H1 (cell line): ENCODE measurements at regions not wholly inside any gene's neighbourhood (a gene's known extent, or its start where the extent isn't known, plus 50 kb on each side); places are given as distances from the start of the nearest gene placed in this dataset.

Experiments used
- CTCF ChIA-PET: fragments of 300-600 bp; sonication (Branson Sonifier 250); formaldehyde crosslinking; loops from one replicate; lab custom pipeline; 2021; ENCODE audit not compliant: partially characterized antibody; lab: Charles Lee
- POLR2A ChIA-PET: fragments of 300-600 bp; sonication (Branson Sonifier 250); formaldehyde crosslinking; loops from one replicate; lab custom pipeline; 2021; ENCODE audit warnings: inconsistent platforms; ENCODE audit not compliant: partially characterized antibody; lab: Charles Lee
- DNase-seq, 2 experiments: peaks; one replicate each; pipeline versions ENCODE4 v3.0.0 to v3.0.0-alpha.2; 2010 to 2022; ENCODE audit warnings: low spot score in 2 of 2, low read depth in 1 of 2, mixed read lengths in 1 of 2
- FAIRE-seq: peaks from 2 replicates; lab custom pipeline; 2011; peaks lifted over from hg19 to GRCh38; lab: Jason Lieb, UNC
- H2AFZ ChIP-seq: 2 replicates; pipeline ENCODE4 v1.8.1; 2012; ENCODE audit warnings: low read length, inconsistent platforms
- H2AK5ac ChIP-seq: 2 replicates; pipeline ENCODE4 v1.6.1; 2013; ENCODE audit warnings: low read depth, low read length
- H2BK120ac ChIP-seq: replicated peaks from 2 replicates; pipeline ENCODE3; 2013; ENCODE audit warnings: low read depth, low read length, inconsistent platforms
- H2BK12ac ChIP-seq: 2 replicates; pipeline ENCODE4 v1.6.1; 2013; ENCODE audit warnings: low read depth, low read length
- H2BK15ac ChIP-seq: 2 replicates; pipeline ENCODE4 v1.6.1; 2013; ENCODE audit warnings: low read length
- H2BK20ac ChIP-seq: 2 replicates; pipeline ENCODE4 v1.6.1; 2013; ENCODE audit warnings: low read length
- H2BK5ac ChIP-seq: 2 replicates; pipeline ENCODE4 v1.6.1; 2013; ENCODE audit warnings: low read depth, low read length
- H3K14ac ChIP-seq: 2 replicates; pipeline ENCODE4 v1.6.1; 2013; ENCODE audit warnings: inconsistent platforms; ENCODE audit not compliant: insufficient read length
- H3K18ac ChIP-seq: 2 replicates; pipeline ENCODE4 v1.6.1; 2013; ENCODE audit warnings: low read length; ENCODE audit errors: extremely low read depth
- H3K23ac ChIP-seq: 2 replicates; pipeline ENCODE4 v1.6.1; 2013; ENCODE audit warnings: inconsistent platforms; ENCODE audit not compliant: insufficient read length
- H3K23me2 ChIP-seq: 2 replicates; pipeline ENCODE4 v1.6.1; 2013; ENCODE audit warnings: low read depth, low read length
- H3K27ac ChIP-seq: 2 replicates; pipeline ENCODE4 v1.6.1; 2011; ENCODE audit warnings: low read depth, low read length, inconsistent platforms
- H3K27me3 ChIP-seq, 4 experiments: replicated peaks in 1 of 4; 1 replicate in 1 of 4; 2 replicates in 3 of 4; pipeline versions ENCODE4 v1.6.1 to v1.8.1; 2011 to 2013; ENCODE audit warnings: low read length in 3 of 4, mild to moderate bottlenecking in 3 of 4, inconsistent platforms in 2 of 4, mixed read lengths in 2 of 4, moderate library complexity in 1 of 4; ENCODE audit not compliant: control insufficient read depth in 3 of 4, insufficient read depth in 3 of 4; ENCODE audit errors: extremely low read depth in 1 of 4
- H3K36me3 ChIP-seq, 4 experiments: 2 replicates each; pipeline versions ENCODE4 v1.6.1 to v1.8.1; 2011 to 2013; ENCODE audit warnings: mild to moderate bottlenecking in 4 of 4, low read length in 3 of 4, moderate library complexity in 2 of 4, control low read depth in 1 of 4, inconsistent platforms in 1 of 4; ENCODE audit not compliant: insufficient read depth in 4 of 4, control insufficient read depth in 2 of 4
- H3K4ac ChIP-seq: replicated peaks from 2 replicates; pipeline ENCODE3; 2013; ENCODE audit warnings: low read length, low read depth, mixed read lengths, inconsistent platforms; ENCODE audit not compliant: insufficient read length
- H3K4me1 ChIP-seq, 4 experiments: replicated peaks in 1 of 4; 1 replicate in 1 of 4; 2 replicates in 3 of 4; pipeline versions ENCODE4 v1.6.1 to v1.8.1; 2011 to 2013; ENCODE audit warnings: low read length in 3 of 4, inconsistent platforms in 2 of 4, mixed read lengths in 1 of 4; ENCODE audit not compliant: insufficient read depth in 4 of 4, control insufficient read depth in 3 of 4
- H3K4me2 ChIP-seq, 2 experiments: 2 replicates each; pipeline versions ENCODE4 v1.6.1 to v1.8.1; 2011 to 2013; ENCODE audit warnings: low read depth in 2 of 2, low read length in 2 of 2, control low read depth in 1 of 2, inconsistent platforms in 1 of 2, mild to moderate bottlenecking in 1 of 2; ENCODE audit not compliant: insufficient read depth in 1 of 2
- H3K4me3 ChIP-seq, 4 experiments: fragments of 200-600, 300-600 bp in 1 of 4; sonication (generic), shearing (Covaris generic), sonication (Bioruptor Twin) in 1 of 4; 2 replicates each; pipeline versions ENCODE4 v1.5.1 to v1.8.1; 2011 to 2016; ENCODE audit warnings: low read length in 4 of 4, low read depth in 3 of 4, control low read depth in 2 of 4, inconsistent platforms in 2 of 4, mild to moderate bottlenecking in 2 of 4, mixed read lengths in 1 of 4, moderate library complexity in 1 of 4; ENCODE audit not compliant: insufficient read depth in 2 of 4; ENCODE audit errors: extremely low read depth in 1 of 4
- H3K56ac ChIP-seq: replicated peaks from 2 replicates; pipeline ENCODE3; 2013; ENCODE audit warnings: low read depth, mild to moderate bottlenecking, mixed read lengths, low read length, inconsistent platforms; ENCODE audit not compliant: insufficient read length
- H3K79me1 ChIP-seq: 2 replicates; pipeline ENCODE4 v1.6.1; 2013; ENCODE audit warnings: low read depth, low read length, control low read depth
- H3K79me2 ChIP-seq, 2 experiments: 2 replicates each; pipeline versions ENCODE4 v1.6.1 to v1.8.1; 2012 to 2013; ENCODE audit warnings: low read length in 2 of 2, mild to moderate bottlenecking in 2 of 2, inconsistent platforms in 1 of 2; ENCODE audit not compliant: insufficient read depth in 2 of 2, control insufficient read depth in 1 of 2
- H3K9ac ChIP-seq, 4 experiments: replicated peaks in 1 of 4; 1 replicate in 1 of 4; 2 replicates in 3 of 4; pipeline versions ENCODE4 v1.6.1 to v1.8.1; 2011 to 2013; ENCODE audit warnings: low read depth in 3 of 4, low read length in 3 of 4, control low read depth in 2 of 4, mild to moderate bottlenecking in 2 of 4, moderate library complexity in 2 of 4, inconsistent platforms in 1 of 4; ENCODE audit errors: extremely low read depth in 1 of 4
- H3K9me3 ChIP-seq, 2 experiments: 2 replicates each; pipeline versions ENCODE4 v1.6.1 to v1.8.1; 2012 to 2013; ENCODE audit warnings: mild to moderate bottlenecking in 2 of 2, moderate library complexity in 2 of 2, control low read depth in 1 of 2, inconsistent platforms in 1 of 2, low read depth in 1 of 2, low read length in 1 of 2, mixed read lengths in 1 of 2; ENCODE audit not compliant: insufficient read depth in 2 of 2
- H4K20me1 ChIP-seq, 2 experiments: replicated peaks in 1 of 2; 2 replicates each; pipeline versions ENCODE3 to v1.8.1; 2011 to 2013; ENCODE audit warnings: inconsistent platforms in 2 of 2, low read length in 2 of 2, mild to moderate bottlenecking in 1 of 2; ENCODE audit not compliant: insufficient read depth in 2 of 2, control insufficient read depth in 1 of 2
- H4K5ac ChIP-seq: 2 replicates; pipeline ENCODE4 v1.6.1; 2013; ENCODE audit warnings: low read length, low read depth, mixed read lengths, inconsistent platforms; ENCODE audit not compliant: insufficient read length
- H4K8ac ChIP-seq: 2 replicates; pipeline ENCODE4 v1.8.0; 2013; ENCODE audit warnings: mild to moderate bottlenecking, moderate library complexity, low read length, inconsistent platforms; ENCODE audit not compliant: insufficient read depth; ENCODE audit errors: extremely low read depth
- H4K91ac ChIP-seq: replicated peaks from 2 replicates; pipeline ENCODE3; 2013; ENCODE audit warnings: low read length, mixed read lengths, inconsistent platforms; ENCODE audit not compliant: insufficient read length
- HDAC2 ChIP-seq, 2 experiments: fragments of 300-600 bp in 1 of 2; sonication (generic) in 1 of 2; IDR thresholded peaks; 2 replicates each; pipeline ENCODE4 v1.6.1; 2011 to 2012; ENCODE audit warnings: low read depth in 2 of 2, low read length in 2 of 2, mild to moderate bottlenecking in 2 of 2, moderate library complexity in 2 of 2, borderline replicate concordance in 1 of 2, inconsistent platforms in 1 of 2
- RAD21 ChIP-seq, 2 experiments: IDR thresholded peaks in 1 of 2; conservative IDR thresholded peaks in 1 of 2; 2 replicates each; pipeline ENCODE4 v1.6.1; 2011; ENCODE audit warnings: low read depth in 2 of 2, low read length in 2 of 2, improper control_type of control experiment in 1 of 2, inconsistent platforms in 1 of 2, mild to moderate bottlenecking in 1 of 2, moderate library complexity in 1 of 2
- SIN3A ChIP-seq, 2 experiments: IDR thresholded peaks in 1 of 2; conservative IDR thresholded peaks in 1 of 2; 2 replicates each; pipeline ENCODE4 v1.6.1; 2011 to 2012; ENCODE audit warnings: low read length in 2 of 2, improper control_type of control experiment in 1 of 2, low read depth in 1 of 2, mild to moderate bottlenecking in 1 of 2
- WGBS, 2 experiments: shearing (Covaris generic) in 1 of 2; methylation state at CpG; one replicate each; pipeline versions ENCODE4 v1.1.6 to v1.1.7; 2013 to 2015; ENCODE audit warnings: low lambda C conversion rate in 2 of 2, mixed read lengths in 2 of 2, inconsistent platforms in 1 of 2, low coverage in 1 of 2, missing lambda C conversion rate in 1 of 2; ENCODE audit not compliant: insufficient replicate concordance in 2 of 2, insufficient coverage in 1 of 2, insufficient read length in 1 of 2; ENCODE audit errors: extremely low coverage in 1 of 2, missing lambda C conversion rate in 1 of 2; 5-methylcytosine and 5-hydroxymethylcytosine counted together
- TF ChIP-seq, protein P1 (sequence below): IDR thresholded peaks from 2 replicates; pipeline ENCODE4 v1.6.1; 2011; ENCODE audit warnings: low read length, improper control_type of control experiment

DNA sequence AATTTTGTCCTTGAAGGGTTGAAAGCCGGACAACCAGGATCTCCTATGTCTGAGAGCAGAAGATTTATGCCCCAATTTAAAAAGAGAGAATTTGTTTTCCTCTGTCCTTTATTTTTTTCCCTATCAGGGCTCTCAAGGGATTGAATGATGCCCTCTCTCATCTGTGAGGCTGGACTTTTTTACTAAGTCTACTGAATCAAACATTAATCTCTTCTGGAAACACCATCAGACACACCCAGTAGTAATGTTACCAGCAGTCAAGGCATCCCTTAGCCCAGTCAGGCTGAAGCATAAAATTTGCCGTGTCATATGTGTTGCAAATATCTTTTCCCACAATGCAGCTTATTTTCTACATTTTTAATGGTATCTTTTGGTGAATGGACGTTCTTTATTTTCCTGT is 1497.9 kb downstream of the MAT2B start:
- Histone ChIP-seq H2BK120ac (no peak overlapping the region), H2AFZ (no peak overlapping the region), H3K9ac (no peak overlapping the region), H3K56ac (no peak overlapping the region), H2BK15ac (no peak overlapping the region), H3K27ac (no peak overlapping the region), H4K91ac (no peak overlapping the region), H3K23ac (no peak overlapping the region), H3K23me2 (no peaks in the 10 kb centered on the region), H3K4me2 (no peak overlapping the region), H3K14ac (no peak overlapping the region), H3K27me3 (no peaks in the 10 kb centered on the region), H3K79me2 (no peaks in the 10 kb centered on the region), H2AK5ac (no peak overlapping the region), H3K36me3 (no peaks in the 10 kb centered on the region), H3K4me1 (no peaks in the 10 kb centered on the region), H3K4me3 (no peak overlapping the region), H4K5ac (no peak overlapping the region), H2BK20ac (no peak overlapping the region), H3K18ac (no peak overlapping the region), H3K9me3 (no peaks in the 10 kb centered on the region), H3K4ac (no peak overlapping the region), H4K20me1 (no peaks in the 10 kb centered on the region), H3K79me1 (no peaks in the 10 kb centered on the region), H2BK5ac (no peak overlapping the region), H2BK12ac (no peak overlapping the region), H4K8ac (no peak overlapping the region)
- no peak for FAIRE-seq
- ChIA-PET CTCF (no interaction called here), POLR2A (no interaction called here)
- WGBS, 2 experiments, result 67% methylated on average over 3 of the region's 3 CpGs; no CpG with 5 or more reads in 1 of the 2 experiments
- DNase-seq, result no peak
- TF ChIP-seq RAD21 (IDR thresholded peaks at IDR 0.05 in 1 of 2, conservative IDR thresholded peaks at IDR 0.05 in 1 of 2; ENCODE audit: low read depth in 2 of 2, low read length in 2 of 2) (no peak), SIN3A (conservative IDR thresholded peaks at IDR 0.05 in 1 of 2, IDR thresholded peaks at IDR 0.05 in 1 of 2; ENCODE audit: low read depth in 1 of 2, low read length in 2 of 2) (no peak), HDAC2 (IDR thresholded peaks at IDR 0.05; ENCODE audit: borderline replicate concordance in 1 of 2, low read depth in 2 of 2, low read length in 2 of 2) (no peak)
- TF ChIP-seq, protein P1, sequence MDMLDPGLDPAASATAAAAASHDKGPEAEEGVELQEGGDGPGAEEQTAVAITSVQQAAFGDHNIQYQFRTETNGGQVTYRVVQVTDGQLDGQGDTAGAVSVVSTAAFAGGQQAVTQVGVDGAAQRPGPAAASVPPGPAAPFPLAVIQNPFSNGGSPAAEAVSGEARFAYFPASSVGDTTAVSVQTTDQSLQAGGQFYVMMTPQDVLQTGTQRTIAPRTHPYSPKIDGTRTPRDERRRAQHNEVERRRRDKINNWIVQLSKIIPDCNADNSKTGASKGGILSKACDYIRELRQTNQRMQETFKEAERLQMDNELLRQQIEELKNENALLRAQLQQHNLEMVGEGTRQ, result no peak
